ENCODE measurements at regions not wholly inside any gene's neighbourhood (a gene's known extent, or its start where the extent isn't known, plus 50 kb on each side); places are given as distances from the start of the nearest gene placed in this dataset.

GRCh38 chr4:84177831-84178542 lies 321.1 kb downstream of the NKX6-1 start:
- no peak for TF ChIP-seq CTCF (IDR thresholded peaks at IDR 0.05)
- no peak for TF ChIP-seq EP300 (IDR thresholded peaks at IDR 0.05)
- no peak for TF ChIP-seq POLR2A (IDR thresholded peaks at IDR 0.05)

All from tibial nerve (tissue), 4 donors.